KBM-7 (cell line): ENCODE measurements at regions not wholly inside any gene's neighbourhood (a gene's known extent, or its start where the extent isn't known, plus 50 kb on each side); places are given as distances from the start of the nearest gene placed in this dataset.
"Not testable (repeated sequence)": the region's sequence is repeated elsewhere in the genome, so short reads cannot be mapped to it uniquely, and the experiment has no call there.

Experiments
- DNase-seq: peaks from one replicate; pipeline ENCODE4 v3.0.0-alpha.2; 2015
- in situ Hi-C: fragments of 300-500 bp; cut with MboI; formaldehyde crosslinking; loops from 2 replicates; pipeline ENCODE4 v1.14.3; 2020; ENCODE audit warnings: low sequenced_read_pairs, low pct_unique_long_range_greater_than_20kb, mixed read lengths

GRCh38 chr5:162852134-162852533 lies 585.3 kb upstream of the CCNG1 start:
- DNase-seq: no peak
- in situ Hi-C loops: no loop called here

- no peak for DNase-seq
These were observed 578.6 kb upstream of the CCNG1 start for GRCh38 chr5:162858770-162859169.

GRCh38 chr5:162870966-162871365 lies 566.4 kb upstream of the CCNG1 start:
- no peak for DNase-seq
- in situ Hi-C loops: no loop called here

More at GRCh38 chr5:162858770-162859169, 578.6 kb upstream of the CCNG1 start:
- in situ Hi-C loops: no loop called here

- no peak for DNase-seq
- in situ Hi-C loops: no loop called here
These were observed 554.8 kb upstream of the CCNG1 start for GRCh38 chr5:162882629-162883028.

- no peak for DNase-seq
- in situ Hi-C loops: no loop called here
These were observed 550.7 kb upstream of the CCNG1 start for GRCh38 chr5:162886717-162887116.

GRCh38 chr5:162888268-162888667 lies 549.1 kb upstream of the CCNG1 start:
- DNase-seq: no peak
- in situ Hi-C loops: no loop called here

GRCh38 chr5:162911873-162912272 lies 525.5 kb upstream of the CCNG1 start:
- DNase-seq: no peak
- in situ Hi-C loops: no loop called here

- in situ Hi-C loops: no loop called here
These were observed 521.0 kb upstream of the CCNG1 start for GRCh38 chr5:162916368-162916767.

GRCh38 chr5:162929104-162929503 lies 508.3 kb upstream of the CCNG1 start:
- no peak for DNase-seq
- in situ Hi-C loops: no loop called here

More at GRCh38 chr5:162916368-162916767, 521.0 kb upstream of the CCNG1 start:
- DNase-seq: no peak

- no peak for DNase-seq
- in situ Hi-C loops: no loop called here
These were observed 505.9 kb upstream of the CCNG1 start for GRCh38 chr5:162931501-162931900.

- in situ Hi-C loops: no loop called here
- no peak for DNase-seq
These were observed 497.4 kb upstream of the CCNG1 start for GRCh38 chr5:162939991-162940390.

GRCh38 chr5:162948677-162949076 lies 488.7 kb upstream of the CCNG1 start:
- DNase-seq: no peak
- in situ Hi-C loops: no loop called here

- DNase-seq: no peak
- in situ Hi-C loops: no loop called here
These were observed 480.8 kb upstream of the CCNG1 start for GRCh38 chr5:162956570-162956969.

- in situ Hi-C loops, DNase-seq: not testable (repeated sequence)
These were observed 473.3 kb upstream of the CCNG1 start for GRCh38 chr5:162964144-162964543.

- in situ Hi-C loops: no loop called here
- DNase-seq: no peak
These were observed 447.3 kb upstream of the CCNG1 start for GRCh38 chr5:162990063-162990462.

GRCh38 chr5:162990856-162991497 lies 446.4 kb upstream of the CCNG1 start:
- DNase-seq: no peak
- in situ Hi-C loops: no loop called here

GRCh38 chr5:162995568-162995967 lies 441.8 kb upstream of the CCNG1 start:
- in situ Hi-C loops: no loop called here

GRCh38 chr5:162996053-162996452 lies 441.3 kb upstream of the CCNG1 start:
- in situ Hi-C loops: no loop called here

More at GRCh38 chr5:162995568-162995967, 441.8 kb upstream of the CCNG1 start:
- no peak for DNase-seq

GRCh38 chr5:163005949-163006348 lies 431.4 kb upstream of the CCNG1 start:
- in situ Hi-C loops: no loop called here
- DNase-seq: no peak

More at GRCh38 chr5:162996053-162996452, 441.3 kb upstream of the CCNG1 start:
- no peak for DNase-seq

- no peak for DNase-seq
- in situ Hi-C loops: no loop called here
These were observed 414.7 kb upstream of the CCNG1 start for GRCh38 chr5:163022582-163023128.

- in situ Hi-C loops: no loop called here
- no peak for DNase-seq
These were observed 413.5 kb upstream of the CCNG1 start for GRCh38 chr5:163023846-163024245.
